H9 (cell line): ENCODE measurements at regions not wholly inside any gene's neighbourhood (a gene's known extent, or its start where the extent isn't known, plus 50 kb on each side); places are given as distances from the start of the nearest gene placed in this dataset.

Experiments used
- DNase-seq: peaks from one replicate; pipeline ENCODE4 v3.0.0-alpha.2; 2017
- H2AFZ ChIP-seq: one replicate; pipeline ENCODE4 v1.6.1; 2013; ENCODE audit warnings: mild to moderate bottlenecking, low read length, control low read depth, moderate library complexity
- H2AK5ac ChIP-seq: 2 replicates; pipeline ENCODE4 v1.6.1; 2013; ENCODE audit warnings: low read length, control low read depth, mixed read lengths; ENCODE audit not compliant: insufficient read length
- H2BK120ac ChIP-seq: one replicate; pipeline ENCODE4 v1.6.1; 2013; ENCODE audit warnings: low read depth, mild to moderate bottlenecking, low read length, control low read depth, inconsistent platforms; ENCODE audit not compliant: poor library complexity, severe bottlenecking
- H2BK12ac ChIP-seq: 2 replicates; pipeline ENCODE4 v1.6.1; 2013; ENCODE audit warnings: low read length, control low read depth, mixed read lengths, low read depth; ENCODE audit not compliant: insufficient read length
- H2BK15ac ChIP-seq: 2 replicates; pipeline ENCODE4 v1.6.1; 2013; ENCODE audit warnings: low read depth, low read length, control low read depth
- H2BK20ac ChIP-seq: one replicate; pipeline ENCODE4 v1.6.1; 2013; ENCODE audit warnings: low read depth, mild to moderate bottlenecking, low read length, control low read depth, inconsistent platforms; ENCODE audit not compliant: poor library complexity, severe bottlenecking
- H2BK5ac ChIP-seq: 2 replicates; pipeline ENCODE4 v1.6.1; 2013; ENCODE audit warnings: low read length, control low read depth, mixed read lengths; ENCODE audit not compliant: insufficient read length
- H3K14ac ChIP-seq: 2 replicates; pipeline ENCODE4 v1.6.1; 2013; ENCODE audit warnings: low read length, control low read depth; ENCODE audit not compliant: insufficient read depth
- H3K18ac ChIP-seq: 2 replicates; pipeline ENCODE4 v1.6.1; 2013; ENCODE audit warnings: low read depth, mild to moderate bottlenecking, mixed read lengths, low read length, control low read depth; ENCODE audit not compliant: insufficient read length
- H3K23ac ChIP-seq: 2 replicates; pipeline ENCODE4 v1.6.1; 2013; ENCODE audit warnings: low read length, control low read depth, mixed read lengths, low read depth; ENCODE audit not compliant: insufficient read length
- H3K23me2 ChIP-seq: 2 replicates; pipeline ENCODE4 v1.6.1; 2013; ENCODE audit warnings: low read depth, mild to moderate bottlenecking, mixed read lengths, low read length, control low read depth; ENCODE audit not compliant: insufficient read length, poor library complexity, severe bottlenecking
- H3K27ac ChIP-seq: 2 replicates; pipeline ENCODE4 v1.5.1; 2013; ENCODE audit warnings: low read length, control low read depth, mixed read lengths, low read depth; ENCODE audit not compliant: insufficient read length
- H3K27me3 ChIP-seq: 2 replicates; pipeline ENCODE4 v1.6.1; 2013; ENCODE audit warnings: low read length, control low read depth, inconsistent platforms; ENCODE audit not compliant: insufficient read depth
- H3K4ac ChIP-seq: 2 replicates; pipeline ENCODE4 v1.6.1; 2013; ENCODE audit warnings: low read depth, mild to moderate bottlenecking, control low read depth, inconsistent platforms, low read length, moderate library complexity
- H3K4me1 ChIP-seq: 2 replicates; pipeline ENCODE4 v1.6.1; 2013; ENCODE audit warnings: low read length, control low read depth, inconsistent platforms; ENCODE audit not compliant: insufficient read depth
- H3K4me2 ChIP-seq: 2 replicates; pipeline ENCODE4 v1.6.1; 2013; ENCODE audit warnings: low read length, control low read depth, mixed read lengths; ENCODE audit not compliant: insufficient read length, insufficient read depth
- H3K56ac ChIP-seq: 2 replicates; pipeline ENCODE4 v1.6.1; 2013; ENCODE audit warnings: low read depth, mild to moderate bottlenecking, mixed read lengths, low read length, control low read depth; ENCODE audit not compliant: insufficient read length
- H3K79me1 ChIP-seq: 2 replicates; pipeline ENCODE4 v1.6.1; 2013; ENCODE audit warnings: low read depth, mild to moderate bottlenecking, moderate library complexity, low read length, control low read depth, inconsistent platforms; ENCODE audit not compliant: insufficient read depth, poor library complexity, severe bottlenecking
- H3K79me2 ChIP-seq: 2 replicates; pipeline ENCODE4 v1.6.1; 2013; ENCODE audit warnings: low read length, control low read depth, inconsistent platforms; ENCODE audit not compliant: insufficient read depth
- H3K9ac ChIP-seq: 2 replicates; pipeline ENCODE4 v1.6.1; 2013; ENCODE audit warnings: low read length, control low read depth, mixed read lengths; ENCODE audit not compliant: insufficient read length; ENCODE audit errors: extremely low read depth
- H3K9me3 ChIP-seq: one replicate; pipeline ENCODE4 v1.6.1; 2013; ENCODE audit warnings: low read depth, low read length, inconsistent platforms; ENCODE audit not compliant: control insufficient read depth
- H3T11ph ChIP-seq: one replicate; pipeline ENCODE4 v1.6.1; 2013; ENCODE audit warnings: mild to moderate bottlenecking, low read length, control low read depth, inconsistent platforms
- H4K20me1 ChIP-seq: one replicate; pipeline ENCODE4 v1.6.1; 2013; ENCODE audit not compliant: control insufficient read depth, insufficient read length, insufficient read depth
- H4K5ac ChIP-seq: 2 replicates; pipeline ENCODE4 v1.6.1; 2013; ENCODE audit warnings: low read depth, mild to moderate bottlenecking, mixed read lengths, low read length, control low read depth; ENCODE audit not compliant: insufficient read length
- H4K8ac ChIP-seq: replicated peaks from 2 replicates; pipeline ENCODE4 v1.6.1; 2013; ENCODE audit warnings: low read length, control low read depth, mixed read lengths, low read depth; ENCODE audit not compliant: insufficient read length
- H4K91ac ChIP-seq: 2 replicates; pipeline ENCODE4 v1.6.1; 2013; ENCODE audit warnings: low read depth, mild to moderate bottlenecking, moderate library complexity, mixed read lengths, low read length, control low read depth; ENCODE audit not compliant: insufficient read length
- H3K27ac Mint-ChIP-seq, 3 experiments: 2 replicates in 2 of 3; 3 replicates in 1 of 3; pipeline ENCODE4 v1.8.0; 2020 to 2021; ENCODE audit warnings: mixed read lengths in 3 of 3, mild to moderate bottlenecking in 1 of 3, moderate library complexity in 1 of 3
- H3K27me3 Mint-ChIP-seq: 2 replicates; pipeline ENCODE4 v1.8.0; 2021; ENCODE audit warnings: low read depth, mild to moderate bottlenecking, moderate library complexity, mixed read lengths
- H3K36me3 Mint-ChIP-seq, 3 experiments: 2 replicates in 2 of 3; 3 replicates in 1 of 3; pipeline ENCODE4 v1.8.0; 2020 to 2021; ENCODE audit warnings: low read depth in 3 of 3, mixed read lengths in 3 of 3; ENCODE audit not compliant: insufficient read depth in 1 of 3
- H3K4me1 Mint-ChIP-seq, 2 experiments: 2 replicates each; pipeline ENCODE4 v1.8.0; 2020; ENCODE audit warnings: mixed read lengths in 2 of 2
- H3K4me3 Mint-ChIP-seq, 2 experiments: 2 replicates in 1 of 2; 3 replicates in 1 of 2; pipeline ENCODE4 v1.8.0; 2020 to 2021; ENCODE audit warnings: mild to moderate bottlenecking in 2 of 2, mixed read lengths in 2 of 2, moderate library complexity in 1 of 2
- H3K9me3 Mint-ChIP-seq, 2 experiments: 2 replicates in 1 of 2; 3 replicates in 1 of 2; pipeline ENCODE4 v1.8.0; 2020; ENCODE audit warnings: mild to moderate bottlenecking in 2 of 2, mixed read lengths in 2 of 2, moderate library complexity in 1 of 2
- WGBS: extraction: QIAGEN DNeasy Blood & Tissue Kit; methylation state at CpG from one replicate; pipeline ENCODE4 v1.1.7; 2013; ENCODE audit warnings: missing lambda C conversion rate, low lambda C conversion rate, mixed read lengths; ENCODE audit not compliant: insufficient read length; ENCODE audit errors: extremely low coverage; 5-methylcytosine and 5-hydroxymethylcytosine counted together
- TF ChIP-seq, protein P1 (sequence below): fragments of 200-600 bp; sonication (generic); conservative IDR thresholded peaks from 3 replicates; pipeline ENCODE4 v1.8.0; 2021; ENCODE audit warnings: antibody characterized with exemption, mild to moderate bottlenecking

DNA sequence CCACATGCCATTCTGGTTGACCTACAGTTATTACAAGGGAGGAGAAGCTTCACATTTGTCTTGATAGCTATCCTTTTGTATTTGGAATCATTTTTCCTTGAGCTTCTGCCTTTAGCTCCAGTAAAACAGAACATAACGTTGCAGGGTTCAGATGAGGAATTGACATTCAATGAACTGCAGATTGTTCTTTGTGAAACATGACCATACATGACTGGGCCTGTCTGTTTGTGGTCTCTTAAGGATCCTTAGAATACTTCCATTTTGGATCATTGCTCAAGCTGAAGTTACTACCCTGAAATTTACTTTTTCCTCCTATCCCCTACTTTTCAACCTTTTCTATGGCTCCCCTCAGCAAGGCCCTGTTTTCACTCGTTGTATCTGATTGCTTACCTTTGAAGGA, 1281.7 kb upstream of the CELF4 start:
- H3K79me1 ChIP-seq, result no peaks in the 10 kb centered on the region
- H3K9ac ChIP-seq, result no peak overlapping the region
- H3K14ac ChIP-seq, result no peak overlapping the region
- H3K23ac ChIP-seq, result no peak overlapping the region
- H4K8ac ChIP-seq, result no peak overlapping the region
- no peak overlapping the region for H3K4ac ChIP-seq
- no peak overlapping the region for H2BK15ac ChIP-seq
- no peaks in the 10 kb centered on the region for H3K23me2 ChIP-seq
- no peaks in the 10 kb centered on the region for H3K79me2 ChIP-seq
- no peak overlapping the region for H3K56ac ChIP-seq
- Mint-ChIP-seq H3K4me3 (no peak overlapping the region), H3K36me3 (no peaks in the 10 kb centered on the region), H3K27me3 (no peaks in the 10 kb centered on the region), H3K4me1 (peaks cover 0 to 2% of the 10 kb centered on the region in 2 experiments; a peak in 1 of 4 replicates), H3K27ac (no peak overlapping the region), H3K9me3 (no peaks in the 10 kb centered on the region)
- no peak overlapping the region for H2BK12ac ChIP-seq
- H2AK5ac ChIP-seq, result no peak overlapping the region
- H3K4me1 ChIP-seq, result no peaks in the 10 kb centered on the region
- no CpG with 5 or more reads among the region's 2 CpGs for WGBS
- no peak overlapping the region for H2AFZ ChIP-seq
- H4K91ac ChIP-seq, result no peak overlapping the region
- no peak overlapping the region for H2BK20ac ChIP-seq
- H4K20me1 ChIP-seq, result no peaks in the 10 kb centered on the region
- H3K4me2 ChIP-seq, result no peak overlapping the region
- H3K27ac ChIP-seq, result no peak overlapping the region
- no peak overlapping the region for H2BK120ac ChIP-seq
- H3K27me3 ChIP-seq, result no peaks in the 10 kb centered on the region
- H2BK5ac ChIP-seq, result no peak overlapping the region
- H3K18ac ChIP-seq, result no peak overlapping the region
- DNase-seq, result no peak
- TF ChIP-seq, protein P1, sequence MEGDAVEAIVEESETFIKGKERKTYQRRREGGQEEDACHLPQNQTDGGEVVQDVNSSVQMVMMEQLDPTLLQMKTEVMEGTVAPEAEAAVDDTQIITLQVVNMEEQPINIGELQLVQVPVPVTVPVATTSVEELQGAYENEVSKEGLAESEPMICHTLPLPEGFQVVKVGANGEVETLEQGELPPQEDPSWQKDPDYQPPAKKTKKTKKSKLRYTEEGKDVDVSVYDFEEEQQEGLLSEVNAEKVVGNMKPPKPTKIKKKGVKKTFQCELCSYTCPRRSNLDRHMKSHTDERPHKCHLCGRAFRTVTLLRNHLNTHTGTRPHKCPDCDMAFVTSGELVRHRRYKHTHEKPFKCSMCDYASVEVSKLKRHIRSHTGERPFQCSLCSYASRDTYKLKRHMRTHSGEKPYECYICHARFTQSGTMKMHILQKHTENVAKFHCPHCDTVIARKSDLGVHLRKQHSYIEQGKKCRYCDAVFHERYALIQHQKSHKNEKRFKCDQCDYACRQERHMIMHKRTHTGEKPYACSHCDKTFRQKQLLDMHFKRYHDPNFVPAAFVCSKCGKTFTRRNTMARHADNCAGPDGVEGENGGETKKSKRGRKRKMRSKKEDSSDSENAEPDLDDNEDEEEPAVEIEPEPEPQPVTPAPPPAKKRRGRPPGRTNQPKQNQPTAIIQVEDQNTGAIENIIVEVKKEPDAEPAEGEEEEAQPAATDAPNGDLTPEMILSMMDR, result no peak
- H3K9me3 ChIP-seq, result no peaks in the 10 kb centered on the region
- H3T11ph ChIP-seq, result no peak overlapping the region
- H4K5ac ChIP-seq, result no peak overlapping the region
